ENCODE measurements at regions not wholly inside any gene's neighbourhood (a gene's known extent, or its start where the extent isn't known, plus 50 kb on each side); places are given as distances from the start of the nearest gene placed in this dataset.

- intact Hi-C loops (cut with DNase I): no loop called here
- H3K4me1 ChIP-seq: no peaks in the 10 kb centered on the region
Observed at GRCh38 chr2:160606341-160606740, 112.7 kb upstream of the RBMS1 start.

DNA sequence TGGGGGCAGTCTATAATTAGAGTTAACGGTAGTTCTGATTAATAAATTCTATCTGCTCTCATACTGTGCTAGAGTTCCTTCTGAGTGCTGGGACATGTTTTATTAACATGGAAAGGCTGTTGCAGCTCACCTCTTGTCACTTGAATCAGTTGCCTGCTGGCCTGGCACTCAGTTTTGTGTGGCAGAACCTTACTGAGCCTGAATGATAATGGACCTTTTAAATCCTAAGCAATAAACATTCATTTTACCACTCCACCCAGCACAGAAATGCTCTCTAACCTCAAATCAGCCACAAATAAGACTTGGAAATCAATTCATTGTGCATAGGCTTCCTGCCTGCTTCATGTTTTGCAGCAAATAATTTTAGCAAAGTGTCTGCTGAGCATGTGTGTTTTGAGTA, 115.0 kb upstream of the RBMS1 start:
- WGBS, 2 donors: 64 to 85% methylated on average over 1 of the region's 1 CpG
- Histone ChIP-seq H3K4me3 (no peak overlapping the region), H3K9me3 (no peaks in the 10 kb centered on the region), H3K27ac (no peak overlapping the region), H3K36me3 (no peaks in the 10 kb centered on the region), H3K4me1 (no peaks in the 10 kb centered on the region), H3K27me3 (peaks cover 0 to 3% (median 0%) of the 10 kb centered on the region in 4 donors)
- TF ChIP-seq CTCF (IDR thresholded peaks at IDR 0.05) (no peak), POLR2A (IDR thresholded peaks at IDR 0.05) (no peak)
- intact Hi-C loops (cut with DNase I): no loop called here
- no peak for DNase-seq

More at GRCh38 chr2:160606341-160606740, 112.7 kb upstream of the RBMS1 start:
- H3K27ac ChIP-seq: no peak overlapping the region
- no peaks in the 10 kb centered on the region for H3K36me3 ChIP-seq
- 92 to 94% methylated on average over 1 of the region's 1 CpG for WGBS, 2 donors
- no peak for DNase-seq
- H3K27me3 ChIP-seq: no peaks in the 10 kb centered on the region
- no peaks in the 10 kb centered on the region for H3K9me3 ChIP-seq
- TF ChIP-seq POLR2A (IDR thresholded peaks at IDR 0.05) (no peak), CTCF (IDR thresholded peaks at IDR 0.05) (no peak)
- no peak overlapping the region for H3K4me3 ChIP-seq

DNA sequence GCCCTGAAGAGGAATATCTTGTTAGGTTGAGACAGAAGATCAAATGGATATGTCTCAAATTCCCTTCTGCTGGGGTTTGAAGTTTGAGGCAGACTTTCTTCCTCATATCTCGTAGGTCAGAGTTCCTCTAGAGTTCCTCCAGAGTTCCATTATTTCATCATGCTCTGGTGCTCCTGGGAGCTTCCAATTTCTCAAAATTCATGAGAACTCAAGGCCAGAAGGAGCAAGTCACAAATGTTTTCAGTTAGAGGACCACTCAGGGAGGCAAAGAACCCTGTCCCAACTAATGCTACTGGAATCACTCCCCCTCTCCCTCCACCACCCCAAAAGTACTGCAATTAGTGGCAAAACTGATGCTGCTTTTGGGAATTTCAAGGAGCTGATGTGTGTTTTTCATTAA, 115.7 kb upstream of the RBMS1 start:
- WGBS, 2 donors: 42 to 75% methylated on average over 1 of the region's 1 CpG
- TF ChIP-seq POLR2A (IDR thresholded peaks at IDR 0.05) (no peak), CTCF (IDR thresholded peaks at IDR 0.05) (no peak)
- intact Hi-C loops (cut with DNase I): no loop called here
- no peaks in the 10 kb centered on the region for H3K36me3 ChIP-seq
- H3K4me1 ChIP-seq: no peaks in the 10 kb centered on the region
- H3K27me3 ChIP-seq: peaks cover 0 to 3% (median 0%) of the 10 kb centered on the region in 4 donors
- H3K4me3 ChIP-seq: no peak overlapping the region
- DNase-seq: no peak
- H3K9me3 ChIP-seq: no peaks in the 10 kb centered on the region
- no peak overlapping the region for H3K27ac ChIP-seq

- WGBS, 2 donors: 91 to 100% methylated on average over 2 of the region's 2 CpGs
- H3K4me3 ChIP-seq: no peak overlapping the region
- no peaks in the 10 kb centered on the region for H3K9me3 ChIP-seq
- no peaks in the 10 kb centered on the region for H3K36me3 ChIP-seq
- intact Hi-C loops (cut with DNase I): no loop called here
- no peak for TF ChIP-seq CTCF (IDR thresholded peaks at IDR 0.05)
- TF ChIP-seq POLR2A (IDR thresholded peaks at IDR 0.05): no peak
- H3K27me3 ChIP-seq: peaks cover 0 to 3% (median 0%) of the 10 kb centered on the region in 4 donors
- DNase-seq: no peak
- H3K27ac ChIP-seq: no peak overlapping the region
- H3K4me1 ChIP-seq: no peaks in the 10 kb centered on the region
Observed at GRCh38 chr2:160610041-160610440, 116.4 kb upstream of the RBMS1 start.

- Histone ChIP-seq H3K9me3 (peaks cover 0 to 5% (median 4%) of the 10 kb centered on the region in 3 donors), H3K36me3 (no peaks in the 10 kb centered on the region), H3K27ac (no peak overlapping the region), H3K27me3 (peaks cover 0 to 3% (median 0%) of the 10 kb centered on the region in 4 donors), H3K4me3 (no peak overlapping the region), H3K4me1 (no peaks in the 10 kb centered on the region)
- no peak for TF ChIP-seq POLR2A (IDR thresholded peaks at IDR 0.05)
- no peak for TF ChIP-seq CTCF (IDR thresholded peaks at IDR 0.05)
- intact Hi-C loops (cut with DNase I): no loop called here
- no peak for DNase-seq
Observed at GRCh38 chr2:160612266-160612856, 118.8 kb upstream of the RBMS1 start.

Data from esophagus squamous epithelium (tissue), 5 donors.